Caco-2 (cell line): ENCODE measurements at regions not wholly inside any gene's neighbourhood (a gene's known extent, or its start where the extent isn't known, plus 50 kb on each side); places are given as distances from the start of the nearest gene placed in this dataset.

Experiments used
- BruUV-seq: library from RNA; stranded (reverse); fragments of 400-500 nt; replicated peaks from 2 replicates; lab custom pipeline; 2021; lab: Mats Ljungman, UMichigan
- CTCF ChIA-PET: fragments of 300-600 bp; sonication (Branson Sonifier 250); formaldehyde crosslinking; loops from one replicate; lab custom pipeline; 2022; ENCODE audit warnings: antibody characterized with exemption; lab: Charles Lee
- POLR2A ChIA-PET: fragments of 300-600 bp; sonication (Branson Sonifier 250); formaldehyde crosslinking; loops from one replicate; lab custom pipeline; 2022; ENCODE audit warnings: antibody characterized with exemption; lab: Charles Lee
- DNase-seq, 2 experiments: peaks; one replicate each; pipeline versions ENCODE4 v3.0.0 to v3.0.0-alpha.2; 2020 to 2022
- H3K27me3 ChIP-seq: replicated peaks from 2 replicates; pipeline ENCODE4 v1.6.0; 2011; ENCODE audit warnings: low read length; ENCODE audit not compliant: control insufficient read depth, insufficient read depth
- H3K36me3 ChIP-seq: 2 replicates; pipeline ENCODE4 v1.5.1; 2011; ENCODE audit warnings: low read length; ENCODE audit not compliant: control insufficient read depth, insufficient read depth
- H3K4me1 ChIP-seq: fragments of 250-450 bp; sonication (Bioruptor Pico); 2 replicates; pipeline ENCODE4 v1.5.1; 2020; ENCODE audit warnings: mild to moderate bottlenecking
- H3K4me3 ChIP-seq: 2 replicates; pipeline ENCODE4 v1.5.1; 2011; ENCODE audit warnings: low read depth, mild to moderate bottlenecking, control low read depth, low read length
- H3K9me3 ChIP-seq: fragments of 250-450 bp; sonication (Bioruptor Pico); 2 replicates; pipeline ENCODE4 v1.5.1; 2020; ENCODE audit warnings: mild to moderate bottlenecking, moderate library complexity
- H3K27ac Mint-ChIP-seq: one replicate; pipeline ENCODE4 v1.8.0; 2022; ENCODE audit warnings: mixed read lengths; ENCODE audit not compliant: unreplicated experiment
- H3K27me3 Mint-ChIP-seq: one replicate; pipeline ENCODE4 v1.8.0; 2022; ENCODE audit warnings: mixed read lengths; ENCODE audit not compliant: insufficient read depth, unreplicated experiment
- H3K36me3 Mint-ChIP-seq: one replicate; pipeline ENCODE4 v1.8.0; 2022; ENCODE audit warnings: mild to moderate bottlenecking, mixed read lengths; ENCODE audit not compliant: insufficient read depth, unreplicated experiment
- H3K4me1 Mint-ChIP-seq: one replicate; pipeline ENCODE4 v1.8.0; 2022; ENCODE audit warnings: low read depth, mixed read lengths; ENCODE audit not compliant: unreplicated experiment
- H3K4me3 Mint-ChIP-seq: one replicate; pipeline ENCODE4 v1.8.0; 2022; ENCODE audit warnings: mild to moderate bottlenecking, moderate library complexity, mixed read lengths; ENCODE audit not compliant: unreplicated experiment
- H3K9me3 Mint-ChIP-seq: one replicate; pipeline ENCODE4 v1.8.0; 2022; ENCODE audit warnings: mixed read lengths; ENCODE audit not compliant: unreplicated experiment
- CTCF ChIP-seq, 2 experiments: fragments of 200-600 bp in 1 of 2; IDR thresholded peaks; 1 replicate in 1 of 2; 2 replicates in 1 of 2; pipeline versions ENCODE4 v1.5.1 to v1.8.0; 2011 to 2022; ENCODE audit warnings: antibody characterized with exemption in 1 of 2, control low read depth in 1 of 2, inconsistent platforms in 1 of 2, low read depth in 1 of 2, low read length in 1 of 2, mild to moderate bottlenecking in 1 of 2, moderate library complexity in 1 of 2; ENCODE audit not compliant: insufficient read depth in 1 of 2, severe bottlenecking in 1 of 2, unreplicated experiment in 1 of 2
- intact Hi-C: fragments of 100-400 bp; cut with micrococcal nuclease; formaldehyde crosslinking; loops from one replicate; pipeline ENCODE4 v1.10.0; 2022; ENCODE audit not compliant: unreplicated experiment

GRCh38 chr2:145957929-145958328, 1438.0 kb upstream of the ZEB2 start:
- intact Hi-C loops: no loop called here
- Histone ChIP-seq H3K4me1 (no peaks in the 10 kb centered on the region), H3K9me3 (peaks cover 11% of the 10 kb centered on the region; the same call in 1 of the 2 replicates), H3K4me3 (no peak overlapping the region), H3K27me3 (no peaks in the 10 kb centered on the region), H3K36me3 (no peaks in the 10 kb centered on the region)
- Mint-ChIP-seq H3K36me3 (no peaks in the 10 kb centered on the region), H3K9me3 (peaks cover 44% of the 10 kb centered on the region), H3K4me3 (no peak overlapping the region), H3K27ac (no peak overlapping the region), H3K4me1 (no peaks in the 10 kb centered on the region), H3K27me3 (no peaks in the 10 kb centered on the region)
- no peak for TF ChIP-seq CTCF (IDR thresholded peaks at IDR 0.05; ENCODE audit: insufficient read depth in 1 of 2, low read depth in 1 of 2, low read length in 1 of 2, severe bottlenecking in 1 of 2, unreplicated experiment in 1 of 2)
- BruUV-seq: no TSS peak
- ChIA-PET CTCF (no interaction called here), POLR2A (no interaction called here)
- DNase-seq: no peak

- Mint-ChIP-seq H3K27me3 (no peaks in the 10 kb centered on the region), H3K27ac (no peak overlapping the region), H3K4me1 (no peaks in the 10 kb centered on the region), H3K9me3 (no peaks in the 10 kb centered on the region), H3K4me3 (no peak overlapping the region), H3K36me3 (no peaks in the 10 kb centered on the region)
- Histone ChIP-seq H3K27me3 (no peaks in the 10 kb centered on the region), H3K36me3 (no peaks in the 10 kb centered on the region), H3K9me3 (no peaks in the 10 kb centered on the region), H3K4me3 (no peak overlapping the region), H3K4me1 (no peaks in the 10 kb centered on the region)
- ChIA-PET CTCF (no interaction called here), POLR2A (no interaction called here)
- BruUV-seq: no TSS peak
- no peak for TF ChIP-seq CTCF (IDR thresholded peaks at IDR 0.05; ENCODE audit: insufficient read depth in 1 of 2, low read depth in 1 of 2, low read length in 1 of 2, severe bottlenecking in 1 of 2, unreplicated experiment in 1 of 2)
- intact Hi-C loops: no loop called here
- no peak for DNase-seq
Measured at GRCh38 chr2:145939949-145940348, 1420.0 kb upstream of the ZEB2 start.

- Mint-ChIP-seq H3K4me1 (no peaks in the 10 kb centered on the region), H3K36me3 (no peaks in the 10 kb centered on the region), H3K27ac (no peak overlapping the region), H3K4me3 (no peak overlapping the region), H3K9me3 (no peaks in the 10 kb centered on the region), H3K27me3 (no peaks in the 10 kb centered on the region)
- ChIA-PET POLR2A (no interaction called here), CTCF (no interaction called here)
- no peaks in the 10 kb centered on the region for H3K9me3 ChIP-seq
- no peak for TF ChIP-seq CTCF (IDR thresholded peaks at IDR 0.05; ENCODE audit: insufficient read depth in 1 of 2, low read depth in 1 of 2, low read length in 1 of 2, severe bottlenecking in 1 of 2, unreplicated experiment in 1 of 2)
- H3K4me3 ChIP-seq: no peak overlapping the region
- DNase-seq: no peak
- no TSS peak for BruUV-seq
- no peaks in the 10 kb centered on the region for H3K36me3 ChIP-seq
- no peaks in the 10 kb centered on the region for H3K27me3 ChIP-seq
- intact Hi-C loops: no loop called here
- no peaks in the 10 kb centered on the region for H3K4me1 ChIP-seq
Measured at GRCh38 chr2:145935016-145935415, 1415.1 kb upstream of the ZEB2 start.
